Ishikawa (cell line): ENCODE measurements at regions not wholly inside any gene's neighbourhood (a gene's known extent, or its start where the extent isn't known, plus 50 kb on each side); places are given as distances from the start of the nearest gene placed in this dataset.

Experiments used
- CEBPB ChIP-seq: IDR thresholded peaks from 2 replicates; pipeline ENCODE4 v1.6.1; 2012
- EP300 ChIP-seq: IDR thresholded peaks from 2 replicates; pipeline ENCODE4 v1.6.1; 2012; ENCODE audit warnings: borderline replicate concordance
- FOXM1 ChIP-seq: IDR thresholded peaks from 2 replicates; pipeline ENCODE4 v1.6.1; 2012; ENCODE audit warnings: low read depth, borderline replicate concordance
- MAX ChIP-seq: IDR thresholded peaks from 2 replicates; pipeline ENCODE4 v1.6.1; 2012
- NFIC ChIP-seq: IDR thresholded peaks from 2 replicates; pipeline ENCODE4 v1.6.1; 2012
- RAD21 ChIP-seq: IDR thresholded peaks from 2 replicates; pipeline ENCODE4 v1.6.1; 2012; ENCODE audit warnings: low read depth
- REST ChIP-seq: IDR thresholded peaks from 2 replicates; pipeline ENCODE4 v1.6.1; 2012; ENCODE audit warnings: low read depth, mild to moderate bottlenecking
- TAF1 ChIP-seq: IDR thresholded peaks from 2 replicates; pipeline ENCODE4 v1.6.1; 2012; ENCODE audit warnings: low read depth, mild to moderate bottlenecking
- TCF12 ChIP-seq: IDR thresholded peaks from 2 replicates; pipeline ENCODE4 v1.6.1; 2012; ENCODE audit warnings: low read depth
- TEAD4 ChIP-seq: IDR thresholded peaks from 2 replicates; pipeline ENCODE4 v1.6.1; 2012
- YY1 ChIP-seq: IDR thresholded peaks from 2 replicates; pipeline ENCODE4 v1.6.1; 2012; ENCODE audit warnings: low read depth
- ZBTB7A ChIP-seq: IDR thresholded peaks from 2 replicates; pipeline ENCODE4 v1.6.1; 2012; ENCODE audit warnings: low read depth

- TF ChIP-seq TAF1 (no peak), REST (no peak), NFIC (no peak), MAX (no peak), TCF12 (no peak), RAD21 (peak; percentile 53), ZBTB7A (no peak), YY1 (no peak), EP300 (no peak), TEAD4 (no peak), CEBPB (no peak), FOXM1 (no peak)
Observed at GRCh38 chr6:96468681-96469224, 52.9 kb upstream of the UFL1 start.
